PC-9 (cell line): ENCODE measurements at regions not wholly inside any gene's neighbourhood (a gene's known extent, or its start where the extent isn't known, plus 50 kb on each side); places are given as distances from the start of the nearest gene placed in this dataset.

Source experiments
- BruUV-seq: library from RNA; stranded (reverse); fragments of 400-500 nt; replicated peaks from 2 replicates; lab custom pipeline; 2021; lab: Mats Ljungman, UMichigan
- CTCF ChIA-PET: fragments of 300-600 bp; sonication (Branson Sonifier 250); formaldehyde crosslinking; loops from one replicate; lab custom pipeline; 2022; ENCODE audit warnings: antibody characterized with exemption; lab: Charles Lee
- POLR2A ChIA-PET: fragments of 300-600 bp; sonication (Branson Sonifier 250); formaldehyde crosslinking; loops from one replicate; lab custom pipeline; 2022; ENCODE audit warnings: antibody characterized with exemption; ENCODE audit not compliant: unreplicated experiment; lab: Charles Lee
- DNase-seq, 2 experiments: peaks; one replicate each; pipeline versions ENCODE4 v3.0.0 to v3.0.0-alpha.2; 2015 to 2022; ENCODE audit warnings: mixed read lengths in 1 of 2
- H2AFZ ChIP-seq: fragments of 200-600 bp; sonication (generic); 2 replicates; pipeline ENCODE4 v1.8.1; 2017; ENCODE audit warnings: antibody characterized with exemption
- H3F3A ChIP-seq: fragments of 200-600 bp; sonication (generic); 2 replicates; pipeline ENCODE4 v1.8.1; 2017; ENCODE audit warnings: antibody characterized with exemption, mild to moderate bottlenecking, low read depth; ENCODE audit not compliant: insufficient read depth
- H3K27ac ChIP-seq: fragments of 200-600 bp; sonication (generic); 2 replicates; pipeline ENCODE4 v1.6.1; 2016; ENCODE audit warnings: mixed run types
- H3K27me3 ChIP-seq: fragments of 200-600 bp; sonication (generic); 2 replicates; pipeline ENCODE4 v1.6.1; 2016; ENCODE audit warnings: low read depth, mixed run types; ENCODE audit not compliant: insufficient read depth
- H3K36me3 ChIP-seq: fragments of 200-600 bp; sonication (generic); 2 replicates; pipeline ENCODE4 v1.6.1; 2016; ENCODE audit warnings: low read depth, mixed run types
- H3K4me1 ChIP-seq: fragments of 200-600 bp; sonication (generic); replicated peaks from 2 replicates; pipeline ENCODE4 v1.6.1; 2016; ENCODE audit warnings: mixed run types; ENCODE audit not compliant: insufficient read depth
- H3K4me2 ChIP-seq: fragments of 200-600 bp; sonication (generic); 2 replicates; pipeline ENCODE4 v1.6.1; 2017; ENCODE audit warnings: mixed run types
- H3K4me3 ChIP-seq: fragments of 200-600 bp; sonication (generic); 2 replicates; pipeline ENCODE4 v1.6.1; 2016; ENCODE audit warnings: mixed run types
- H3K79me2 ChIP-seq: fragments of 200-600 bp; sonication (generic); 2 replicates; pipeline ENCODE4 v1.6.1; 2017; ENCODE audit warnings: low read depth, mixed run types
- H3K9me2 ChIP-seq: fragments of 200-600 bp; sonication (generic); 2 replicates; pipeline ENCODE4 v1.8.1; 2017; ENCODE audit warnings: mild to moderate bottlenecking; ENCODE audit not compliant: insufficient read depth
- H3K9me3 ChIP-seq: fragments of 200-600 bp; sonication (generic); 2 replicates; pipeline ENCODE4 v1.8.1; 2016; ENCODE audit warnings: low read depth; ENCODE audit not compliant: insufficient read depth
- H4K20me1 ChIP-seq: fragments of 200-600 bp; sonication (generic); 2 replicates; pipeline ENCODE4 v1.8.1; 2017; ENCODE audit not compliant: insufficient read depth
- CTCF ChIP-seq: fragments of 200-600 bp; sonication (generic); conservative IDR thresholded peaks from 2 replicates; pipeline ENCODE4 v1.6.1; 2017; ENCODE audit warnings: mixed run types, antibody characterized with exemption, mild to moderate bottlenecking, moderate library complexity
- EZH2 ChIP-seq: fragments of 200-600 bp; sonication (generic); IDR thresholded peaks from 2 replicates; pipeline ENCODE4 v1.8.0; 2017; ENCODE audit warnings: antibody characterized with exemption, low read depth
- intact Hi-C: fragments of 100-400 bp; cut with micrococcal nuclease; formaldehyde crosslinking; loops from one replicate; pipeline ENCODE4 v1.10.0; 2022; ENCODE audit not compliant: unreplicated experiment

GRCh38 chr22:22946131-22946530 is 58.5 kb downstream of the IGLL5 start:
- DNase-seq, result no peak
- ChIA-PET POLR2A (no interaction called here), CTCF (no interaction called here)
- Histone ChIP-seq H2AFZ (no peak overlapping the region), H4K20me1 (no peaks in the 10 kb centered on the region), H3K79me2 (no peaks in the 10 kb centered on the region), H3K9me3 (no peaks in the 10 kb centered on the region), H3K4me1 (no peaks in the 10 kb centered on the region), H3K36me3 (no peaks in the 10 kb centered on the region), H3K9me2 (no peaks in the 10 kb centered on the region), H3K27me3 (peaks cover 44% of the 10 kb centered on the region), H3K4me3 (no peak overlapping the region), H3K27ac (no peak overlapping the region), H3K4me2 (no peak overlapping the region), H3F3A (no peaks in the 10 kb centered on the region)
- TF ChIP-seq EZH2 (no peak), CTCF (no peak)
- intact Hi-C loops, result no loop called here
- BruUV-seq, result no TSS peak

GRCh38 chr22:22948651-22949571 is 61.3 kb downstream of the IGLL5 start:
- TF ChIP-seq CTCF, result no peak
- no peak for TF ChIP-seq EZH2
- DNase-seq, result no peak
- ChIA-PET CTCF (no interaction called here), POLR2A (no interaction called here)
- Histone ChIP-seq H3K9me2 (no peaks in the 10 kb centered on the region), H2AFZ (no peak overlapping the region), H3K4me3 (no peak overlapping the region), H4K20me1 (no peaks in the 10 kb centered on the region), H3K79me2 (no peaks in the 10 kb centered on the region), H3K4me2 (no peak overlapping the region), H3K9me3 (no peaks in the 10 kb centered on the region), H3K27ac (no peak overlapping the region), H3K36me3 (no peaks in the 10 kb centered on the region), H3K27me3 (peaks cover 57% of the 10 kb centered on the region), H3K4me1 (no peaks in the 10 kb centered on the region), H3F3A (no peaks in the 10 kb centered on the region)
- BruUV-seq, result no TSS peak
- intact Hi-C loops, result no loop called here

GRCh38 chr22:22949953-22950352 is 62.3 kb downstream of the IGLL5 start:
- Histone ChIP-seq H3K27me3 (peaks cover 57% of the 10 kb centered on the region), H4K20me1 (no peaks in the 10 kb centered on the region), H3K9me3 (no peaks in the 10 kb centered on the region), H3K4me2 (no peak overlapping the region), H3K79me2 (no peaks in the 10 kb centered on the region), H2AFZ (no peak overlapping the region), H3K4me1 (no peaks in the 10 kb centered on the region), H3F3A (no peaks in the 10 kb centered on the region), H3K36me3 (no peaks in the 10 kb centered on the region), H3K4me3 (no peak overlapping the region), H3K9me2 (no peaks in the 10 kb centered on the region), H3K27ac (no peak overlapping the region)
- no peak for DNase-seq
- TF ChIP-seq EZH2 (no peak), CTCF (no peak)
- intact Hi-C loops, result loop anchor here (10.0 kb wide), 1 partner anchor 745 kb away; no protein-coding TSS in a partner anchor
- BruUV-seq, result no TSS peak
- ChIA-PET POLR2A (no interaction called here), CTCF (no interaction called here)
